T-helper 1 cell (primary cell): ENCODE measurements at regions not wholly inside any gene's neighbourhood (a gene's known extent, or its start where the extent isn't known, plus 50 kb on each side); places are given as distances from the start of the nearest gene placed in this dataset.
"Not testable (repeated sequence)": the region's sequence is repeated elsewhere in the genome, so short reads cannot be mapped to it uniquely, and the experiment has no call there.

ENCODE experiments used
- DNase-seq, 5 donors: peaks; one replicate each; pipeline ENCODE4 v3.0.0-alpha.2; 2012 to 2020

DNA sequence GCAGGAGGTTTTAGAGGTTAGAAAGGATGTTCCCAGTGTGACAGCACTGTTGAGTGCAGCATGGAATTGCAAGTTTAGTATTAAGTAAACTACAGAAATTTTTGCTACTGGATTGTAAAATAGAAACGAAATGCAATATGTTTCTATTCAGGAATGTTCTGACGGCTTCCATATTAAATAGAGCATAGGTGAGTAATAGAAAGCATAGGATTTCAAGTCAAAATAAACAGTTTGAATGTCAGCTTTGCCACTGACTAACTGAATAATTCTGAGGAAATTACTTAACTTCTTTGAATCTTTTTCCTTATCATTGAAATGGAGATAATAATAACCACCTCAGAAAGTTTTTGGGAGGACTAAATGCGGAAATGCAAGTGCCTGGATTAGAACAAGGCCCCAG lies 331.9 kb upstream of the GK2 start:
- no peak for DNase-seq

- DNase-seq: no peak
Measured at GRCh38 chr4:79723507-79723906, 315.5 kb upstream of the GK2 start.

DNA sequence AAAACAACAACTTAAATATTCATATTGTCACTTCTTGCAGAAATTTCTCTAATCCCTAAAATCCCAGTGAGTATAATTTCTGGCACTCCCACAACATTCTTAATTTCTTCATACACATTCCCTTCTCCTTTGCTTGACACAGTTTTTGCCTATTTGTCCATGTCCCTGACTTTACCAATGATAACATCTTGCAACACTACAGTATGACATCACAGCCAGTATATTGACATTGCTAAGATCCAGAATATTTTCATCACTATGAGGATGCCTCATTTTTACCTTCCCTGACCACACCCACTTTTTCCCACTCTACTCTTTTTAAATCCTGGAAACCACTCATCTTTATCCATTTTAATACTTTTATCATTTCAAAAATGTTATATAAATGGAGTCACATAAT lies 292.3 kb upstream of the GK2 start:
- no peak for DNase-seq

GRCh38 chr4:79697444-79697843 lies 289.4 kb upstream of the GK2 start:
- no peak for DNase-seq

- DNase-seq: not testable (repeated sequence)
Measured at GRCh38 chr4:79696534-79696933, 288.5 kb upstream of the GK2 start.

DNA sequence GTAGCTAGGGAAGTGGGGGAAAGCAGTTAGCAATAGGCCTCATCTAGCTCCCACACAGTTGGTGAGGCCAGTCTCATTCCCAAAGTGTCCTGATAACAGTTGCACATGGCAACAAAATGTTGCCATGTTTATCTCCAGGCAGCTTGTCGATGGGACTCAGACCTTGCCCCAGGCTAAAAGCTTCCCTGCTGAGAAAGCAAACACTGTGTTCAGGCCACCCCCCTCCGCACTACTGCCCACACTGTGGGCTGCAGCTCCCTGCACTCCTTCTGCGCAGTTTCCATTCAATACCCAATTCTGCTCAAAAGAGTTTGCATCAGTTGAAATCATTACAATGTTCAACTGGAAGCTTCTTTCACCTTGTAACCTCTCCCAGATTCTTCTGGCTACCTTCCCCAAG lies 287.8 kb upstream of the GK2 start:
- DNase-seq: no peak

GRCh38 chr4:79689740-79690139 lies 281.7 kb upstream of the GK2 start:
- DNase-seq: no peak

- no peak for DNase-seq
Measured at GRCh38 chr4:79688691-79689090, 280.7 kb upstream of the GK2 start.

DNA sequence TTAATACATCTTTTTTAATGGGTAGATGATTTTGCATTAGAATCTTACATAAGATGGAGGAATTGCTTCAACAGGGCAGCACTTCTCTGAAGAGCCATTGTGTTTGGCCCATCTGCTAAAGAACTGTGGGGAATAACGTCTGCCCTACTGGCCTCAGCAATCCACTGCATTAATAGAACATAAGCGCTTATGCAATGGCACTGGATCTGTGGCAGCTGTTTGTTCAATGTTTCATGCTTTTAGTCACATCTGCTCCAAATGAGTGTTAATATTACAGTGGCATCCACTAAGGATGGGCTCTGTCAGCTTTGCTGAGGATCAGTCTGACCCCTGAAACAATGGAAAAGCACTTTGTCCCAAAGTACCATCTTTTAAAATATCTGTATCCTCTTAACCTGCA lies 279.0 kb upstream of the GK2 start:
- no peak for DNase-seq

DNA sequence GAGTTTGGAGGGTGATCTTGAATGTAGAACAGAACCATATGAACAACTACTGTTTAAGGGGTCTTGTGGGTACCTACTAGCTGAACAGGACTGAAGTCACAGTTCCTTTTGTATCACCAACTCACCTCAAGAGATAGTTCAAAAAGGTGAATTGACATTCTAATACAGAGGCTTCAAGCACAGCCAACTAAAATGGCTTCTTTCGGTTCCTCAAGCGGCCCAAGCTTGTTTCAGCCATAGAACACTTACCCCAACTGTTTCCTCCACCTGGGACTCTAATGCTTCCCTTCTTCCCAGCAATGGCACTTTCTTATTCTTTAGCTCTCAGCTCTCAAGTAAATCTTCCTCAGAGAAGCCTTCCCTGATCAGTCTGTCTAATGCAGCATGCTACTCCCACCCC lies 277.5 kb upstream of the GK2 start:
- no peak for DNase-seq

DNA sequence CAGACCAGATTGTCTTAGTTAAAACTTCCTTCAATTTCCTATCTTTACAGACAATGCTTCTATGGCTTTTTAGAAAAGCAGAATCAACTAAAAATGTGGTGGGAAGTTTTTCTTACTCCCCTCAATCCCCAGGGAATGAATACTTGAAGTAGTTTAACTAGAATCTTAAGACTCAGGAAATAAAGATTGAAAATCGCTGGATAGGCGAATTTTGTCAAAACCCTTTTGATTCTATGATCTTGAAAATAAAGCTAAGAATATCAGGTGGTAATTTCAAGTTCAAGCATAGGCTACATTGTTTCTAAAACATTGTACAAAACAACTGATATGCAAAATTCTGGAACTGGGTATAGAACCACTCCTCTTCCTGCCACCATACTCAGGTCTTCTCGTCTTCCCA lies 276.5 kb upstream of the GK2 start:
- no peak for DNase-seq

DNA sequence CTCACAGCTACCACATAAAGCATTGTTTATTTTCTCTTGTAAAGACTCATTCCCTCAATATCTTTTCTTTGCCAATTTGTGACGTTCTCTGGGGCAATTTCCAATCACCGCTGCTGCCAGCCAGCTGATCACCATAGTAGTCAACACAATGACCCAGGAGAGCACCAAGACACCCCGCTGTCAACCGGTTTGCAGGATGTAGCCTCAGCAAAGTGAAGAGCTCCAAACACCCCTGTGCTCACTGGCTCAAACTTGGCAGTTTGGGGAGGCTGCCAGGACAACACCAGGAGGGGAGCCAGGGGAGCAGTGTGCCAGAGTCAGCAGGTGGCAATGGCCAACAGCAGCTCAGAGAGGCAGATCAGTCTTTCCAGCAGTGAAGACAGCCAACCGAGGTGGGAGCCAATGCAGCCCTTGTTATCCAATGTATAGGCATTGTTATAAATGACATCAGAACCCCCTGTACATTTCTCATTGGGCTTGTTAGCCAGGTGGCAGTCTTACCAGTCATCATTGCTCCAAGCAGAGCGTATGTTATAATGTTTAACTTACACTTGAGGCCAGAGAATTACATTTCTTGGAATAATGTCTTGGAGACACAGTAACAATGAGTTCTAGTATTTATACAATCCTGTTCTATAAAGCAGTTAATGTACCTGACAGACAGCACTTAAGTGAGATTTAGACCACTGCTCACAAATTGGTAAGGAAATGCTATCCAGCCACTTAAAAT lies 274.9 kb upstream of the GK2 start:
- DNase-seq: no peak

GRCh38 chr4:79682161-79682560 lies 274.1 kb upstream of the GK2 start:
- DNase-seq: no peak

GRCh38 chr4:79679859-79680258 lies 271.8 kb upstream of the GK2 start:
- DNase-seq: no peak

- DNase-seq: no peak
Measured at GRCh38 chr4:79678472-79679202, 270.6 kb upstream of the GK2 start.

DNA sequence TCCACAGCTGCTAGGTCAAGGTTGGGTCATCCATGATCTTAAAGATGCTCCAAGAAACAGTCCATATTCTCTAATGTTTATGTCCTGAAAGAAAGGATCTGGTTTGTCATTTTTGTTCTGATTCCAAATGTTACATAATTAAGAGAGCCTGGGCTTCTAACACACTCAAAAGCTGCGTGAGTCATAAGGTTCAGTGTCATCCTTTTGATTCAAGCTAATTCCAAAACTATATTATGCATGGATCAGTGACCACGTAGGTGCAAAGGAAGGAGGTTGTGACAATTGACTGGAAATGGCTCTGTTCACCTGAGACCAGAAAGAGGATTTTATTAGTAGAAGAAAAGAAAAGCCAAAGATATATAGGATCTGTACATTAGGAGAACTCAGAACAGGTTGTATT lies 268.7 kb upstream of the GK2 start:
- DNase-seq: no peak

- DNase-seq: not testable (repeated sequence)
Measured at GRCh38 chr4:79674906-79675305, 266.9 kb upstream of the GK2 start.

DNA sequence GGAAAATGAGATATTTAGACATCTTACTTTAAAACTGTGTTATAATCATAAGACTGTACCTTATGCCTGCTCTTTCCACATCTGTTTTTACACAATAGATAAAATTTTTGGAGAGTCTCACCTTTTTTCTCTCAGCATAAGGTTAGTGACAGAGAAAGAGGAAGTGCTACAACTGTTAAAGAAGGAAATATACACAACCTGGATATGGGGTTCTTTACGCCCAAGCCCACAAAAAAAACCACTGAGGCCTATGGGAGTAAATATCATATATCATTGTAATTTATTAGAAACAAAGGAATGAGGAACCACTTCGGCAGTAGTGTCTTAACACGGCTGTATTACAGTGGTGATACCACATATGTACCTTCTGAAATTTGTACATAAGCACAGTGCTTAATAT lies 265.9 kb upstream of the GK2 start:
- no peak for DNase-seq

DNA sequence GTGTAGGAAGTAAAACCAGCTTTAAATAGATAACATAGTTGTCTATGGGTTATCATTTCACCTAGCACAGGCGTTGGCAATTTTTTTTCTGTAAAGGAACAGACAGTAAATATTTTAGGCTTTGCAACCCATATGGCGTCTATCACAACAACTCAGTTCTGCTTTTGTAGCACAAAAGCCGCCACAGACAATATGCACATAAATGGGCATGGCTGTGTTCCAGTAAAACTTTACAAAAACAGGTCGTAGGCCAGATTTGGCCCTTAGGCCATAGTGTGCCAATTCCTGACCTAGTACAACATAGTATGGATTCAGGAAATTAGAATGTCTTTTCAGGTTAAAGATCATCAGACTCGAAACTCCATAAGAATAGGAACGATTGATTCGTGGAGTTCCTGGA lies 265.3 kb upstream of the GK2 start:
- DNase-seq: no peak

DNA sequence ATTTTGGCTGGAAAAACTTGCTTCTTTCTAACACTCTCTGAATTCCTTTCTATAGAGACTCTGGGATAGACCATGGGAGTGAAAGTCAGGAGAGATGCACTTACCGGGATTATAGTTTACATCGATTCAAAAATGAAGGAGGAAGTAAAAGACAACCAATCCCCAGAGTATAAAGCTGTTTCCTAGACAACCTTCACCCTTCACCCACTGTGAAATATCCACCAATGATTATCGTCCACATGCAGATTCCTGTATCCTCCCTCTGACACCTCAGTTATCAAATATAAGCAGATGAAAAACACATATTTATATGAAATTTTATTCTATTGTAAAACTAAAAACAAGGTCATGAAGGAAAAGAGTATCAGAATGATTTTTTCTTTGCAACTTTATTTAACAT lies 258.8 kb upstream of the GK2 start:
- DNase-seq: no peak

DNA sequence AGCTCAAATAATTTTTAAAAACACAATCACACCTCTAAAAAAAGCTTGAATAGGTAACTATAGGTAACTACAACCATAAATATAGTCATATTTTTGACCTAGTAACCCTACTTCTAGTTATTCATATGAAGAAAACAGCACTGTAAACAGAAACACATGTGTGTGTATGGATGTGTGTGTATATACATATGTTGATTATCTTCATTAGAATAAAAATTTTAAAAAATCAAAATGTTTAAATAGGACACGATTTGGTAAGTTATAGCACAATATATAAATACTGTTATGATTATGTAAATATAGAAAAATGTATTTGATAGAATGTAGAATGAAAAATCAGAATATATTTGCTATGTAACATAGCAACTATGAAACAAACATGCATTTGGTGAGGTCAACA lies 258.1 kb upstream of the GK2 start:
- DNase-seq: no peak

GRCh38 chr4:79663865-79664264 lies 255.8 kb upstream of the GK2 start:
- no peak for DNase-seq

- DNase-seq: no peak
Measured at GRCh38 chr4:79663141-79663540, 255.1 kb upstream of the GK2 start.

- DNase-seq: no peak
Measured at GRCh38 chr4:79662651-79663050, 254.6 kb upstream of the GK2 start.

DNA sequence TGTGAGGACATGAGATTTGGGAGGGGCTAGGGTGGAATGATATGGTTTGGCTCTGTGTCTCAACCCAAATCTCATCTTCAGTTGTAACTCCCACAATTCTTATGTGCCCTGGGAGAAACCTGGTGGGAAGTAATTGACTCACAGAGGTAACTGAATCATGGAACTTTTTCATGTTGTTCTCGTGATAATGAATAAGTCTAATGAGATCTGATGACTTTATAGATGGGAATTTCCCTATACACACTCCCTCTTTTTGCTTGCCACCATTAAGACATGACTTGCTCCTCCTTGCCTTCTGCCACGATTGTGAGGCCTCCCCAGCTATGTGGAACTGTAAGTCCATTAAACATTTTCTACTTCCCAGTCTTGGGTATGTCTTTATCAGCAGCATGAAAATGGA lies 253.2 kb upstream of the GK2 start:
- no peak for DNase-seq
